DMS114 treated with DMSO at 0.1 percent for 48 hours (cell line): ENCODE measurements at regions not wholly inside any gene's neighbourhood (a gene's known extent, or its start where the extent isn't known, plus 50 kb on each side); places are given as distances from the start of the nearest gene placed in this dataset.

Experiments used
- DNase-seq: peaks from one replicate; lab custom pipeline; 2025; ENCODE audit not compliant: unreplicated experiment; lab: John Stamatoyannopoulos, UW

- DNase-seq, result no peak
Observed at GRCh38 chr4:161133586-161134276, 1030.1 kb downstream of the FSTL5 start.

GRCh38 chr4:161132715-161133425 is 1030.9 kb downstream of the FSTL5 start:
- DNase-seq, result no peak

GRCh38 chr4:161121451-161121850 is 1042.3 kb downstream of the FSTL5 start:
- no peak for DNase-seq

GRCh38 chr4:161101881-161102280 is 1061.9 kb downstream of the FSTL5 start:
- DNase-seq, result no peak

GRCh38 chr4:161097821-161098220 is 1066.0 kb downstream of the FSTL5 start:
- no peak for DNase-seq

GRCh38 chr4:161061046-161061445 is 1102.8 kb downstream of the FSTL5 start:
- no peak for DNase-seq
